Sigmoid colon (tissue), 4 donors: ENCODE measurements at regions not wholly inside any gene's neighbourhood (a gene's known extent, or its start where the extent isn't known, plus 50 kb on each side); places are given as distances from the start of the nearest gene placed in this dataset.

ENCODE experiments used
- EP300 ChIP-seq, 4 donors: sonication (generic); formaldehyde crosslinking; IDR thresholded peaks; one replicate each; pipeline ENCODE4 v1.6.1; 2017; ENCODE audit warnings: antibody characterized with exemption in 4 of 4
- POLR2A ChIP-seq, 2 donors: fragments of 450-650 bp; IDR thresholded peaks; one replicate each; pipeline ENCODE4 v1.6.1; 2016; ENCODE audit warnings: antibody characterized with exemption in 2 of 2, mild to moderate bottlenecking in 2 of 2, moderate library complexity in 2 of 2
- POLR2AphosphoS5 ChIP-seq, 4 donors: sonication (generic); formaldehyde crosslinking; IDR thresholded peaks; one replicate each; pipeline ENCODE4 v1.6.1; 2017; ENCODE audit warnings: antibody characterized with exemption in 4 of 4
- TF ChIP-seq, protein P1 (sequence below), 4 experiments: fragments of 450-650 bp in 3 of 4; fragments of 200-600 bp in 1 of 4; IDR thresholded peaks; one replicate each; pipeline ENCODE4 v1.5.1; 2016 to 2019; ENCODE audit warnings: antibody characterized with exemption in 4 of 4, mild to moderate bottlenecking in 3 of 4, moderate library complexity in 2 of 4

DNA sequence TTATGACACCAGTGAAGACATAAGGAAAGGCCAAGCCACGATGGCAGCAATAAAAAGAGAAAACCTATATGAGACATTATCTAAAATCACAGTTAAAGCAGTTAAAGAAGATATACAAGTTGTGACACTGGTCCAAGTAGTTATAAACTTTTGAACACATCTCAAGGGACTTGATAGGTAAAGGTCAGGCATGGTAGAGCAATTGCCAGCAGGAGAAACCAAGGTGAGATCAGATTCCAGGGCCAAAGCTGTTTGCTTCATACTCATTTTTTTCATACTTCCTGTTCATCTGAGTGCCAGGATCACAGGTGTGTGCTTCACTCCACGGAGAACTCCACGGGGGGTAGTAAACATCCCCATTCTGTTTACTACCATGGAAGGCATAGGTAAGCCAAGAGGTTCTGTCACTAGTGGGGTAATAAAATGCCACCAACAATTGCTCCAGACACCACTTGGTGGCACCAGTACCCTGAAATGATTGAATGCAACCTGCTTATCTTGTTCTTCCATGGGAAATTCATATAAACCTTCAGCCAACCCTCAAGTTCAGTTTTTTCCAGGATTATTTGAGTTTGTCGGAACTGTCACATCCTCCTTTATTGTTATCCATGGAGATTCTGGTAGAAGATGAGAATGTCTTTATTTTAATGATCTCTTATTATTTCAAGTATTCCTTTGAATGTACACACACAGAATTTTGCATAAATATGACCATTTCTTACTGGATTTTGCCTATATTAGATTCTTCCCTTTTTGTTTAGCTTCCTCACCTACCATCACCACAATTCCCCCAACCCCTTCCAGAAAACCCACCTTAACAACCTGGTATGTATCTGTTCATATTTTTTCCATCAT is 59.2 kb upstream of the TSPAN8 start:
- TF ChIP-seq POLR2A (IDR thresholded peaks at IDR 0.05) = no peak
- TF ChIP-seq, protein P1, sequence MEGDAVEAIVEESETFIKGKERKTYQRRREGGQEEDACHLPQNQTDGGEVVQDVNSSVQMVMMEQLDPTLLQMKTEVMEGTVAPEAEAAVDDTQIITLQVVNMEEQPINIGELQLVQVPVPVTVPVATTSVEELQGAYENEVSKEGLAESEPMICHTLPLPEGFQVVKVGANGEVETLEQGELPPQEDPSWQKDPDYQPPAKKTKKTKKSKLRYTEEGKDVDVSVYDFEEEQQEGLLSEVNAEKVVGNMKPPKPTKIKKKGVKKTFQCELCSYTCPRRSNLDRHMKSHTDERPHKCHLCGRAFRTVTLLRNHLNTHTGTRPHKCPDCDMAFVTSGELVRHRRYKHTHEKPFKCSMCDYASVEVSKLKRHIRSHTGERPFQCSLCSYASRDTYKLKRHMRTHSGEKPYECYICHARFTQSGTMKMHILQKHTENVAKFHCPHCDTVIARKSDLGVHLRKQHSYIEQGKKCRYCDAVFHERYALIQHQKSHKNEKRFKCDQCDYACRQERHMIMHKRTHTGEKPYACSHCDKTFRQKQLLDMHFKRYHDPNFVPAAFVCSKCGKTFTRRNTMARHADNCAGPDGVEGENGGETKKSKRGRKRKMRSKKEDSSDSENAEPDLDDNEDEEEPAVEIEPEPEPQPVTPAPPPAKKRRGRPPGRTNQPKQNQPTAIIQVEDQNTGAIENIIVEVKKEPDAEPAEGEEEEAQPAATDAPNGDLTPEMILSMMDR (IDR thresholded peaks at IDR 0.05) = peak in 1 of 4 experiments; percentile 20
- no peak for TF ChIP-seq EP300 (IDR thresholded peaks at IDR 0.05)
- no peak for TF ChIP-seq POLR2AphosphoS5 (IDR thresholded peaks at IDR 0.05)
